Suppressor macrophage treated with lipopolysaccharide for 1 hour (primary cell): ENCODE measurements at regions not wholly inside any gene's neighbourhood (a gene's known extent, or its start where the extent isn't known, plus 50 kb on each side); places are given as distances from the start of the nearest gene placed in this dataset.

Experiments
- DNase-seq, 3 donors: peaks; one replicate each; pipeline ENCODE4 v3.0.0-alpha.2; 2020 to 2022

GRCh38 chr5:167442922-167443321 is 848.5 kb upstream of the WWC1 start:
- DNase-seq, result no peak

DNA sequence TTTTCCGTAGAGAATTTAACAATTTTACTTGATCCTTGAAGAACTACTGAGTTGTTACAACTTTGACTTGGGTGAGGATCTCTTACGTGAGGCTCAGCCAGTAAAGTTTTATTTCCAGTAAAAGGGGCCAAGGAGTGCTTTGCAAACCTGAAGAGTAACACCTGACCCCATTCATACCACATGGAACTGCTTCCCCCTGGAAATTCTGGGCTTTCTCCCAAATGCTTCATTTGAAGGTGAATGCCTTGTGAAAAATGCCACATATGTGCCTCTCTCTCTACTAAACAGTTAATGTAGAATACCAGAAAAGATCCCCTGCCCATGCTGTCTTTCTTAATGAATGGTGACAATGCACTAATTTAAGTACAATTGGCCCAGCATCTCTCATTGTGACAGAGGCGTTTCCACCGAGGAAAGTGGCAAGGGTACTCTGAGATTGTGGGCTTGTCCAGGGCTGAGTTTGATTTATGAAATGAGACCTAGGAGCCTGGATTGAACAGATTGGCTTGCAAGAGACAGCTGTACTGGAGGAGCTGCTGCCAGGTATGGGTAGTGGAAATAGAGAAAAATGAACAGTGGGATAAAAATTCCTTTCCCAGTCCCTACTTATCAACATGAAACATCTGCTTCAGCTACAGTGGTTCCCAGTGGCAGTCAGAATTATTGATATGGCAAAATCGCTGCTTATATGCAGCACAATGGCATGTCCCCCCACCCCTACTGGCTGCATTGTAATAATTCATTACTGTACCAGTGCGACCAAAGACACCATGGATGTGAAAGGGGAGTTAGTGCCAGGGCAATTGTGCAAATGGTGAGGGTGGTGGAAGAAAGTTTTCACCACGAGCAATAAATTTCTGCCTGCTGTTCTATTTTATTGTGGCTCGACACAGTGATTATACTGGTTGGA is 843.7 kb upstream of the WWC1 start:
- no peak for DNase-seq

- DNase-seq, result no peak
These were observed 843.1 kb upstream of the WWC1 start for GRCh38 chr5:167448376-167448775.

GRCh38 chr5:167451076-167451475 is 840.4 kb upstream of the WWC1 start:
- DNase-seq, result no peak

DNA sequence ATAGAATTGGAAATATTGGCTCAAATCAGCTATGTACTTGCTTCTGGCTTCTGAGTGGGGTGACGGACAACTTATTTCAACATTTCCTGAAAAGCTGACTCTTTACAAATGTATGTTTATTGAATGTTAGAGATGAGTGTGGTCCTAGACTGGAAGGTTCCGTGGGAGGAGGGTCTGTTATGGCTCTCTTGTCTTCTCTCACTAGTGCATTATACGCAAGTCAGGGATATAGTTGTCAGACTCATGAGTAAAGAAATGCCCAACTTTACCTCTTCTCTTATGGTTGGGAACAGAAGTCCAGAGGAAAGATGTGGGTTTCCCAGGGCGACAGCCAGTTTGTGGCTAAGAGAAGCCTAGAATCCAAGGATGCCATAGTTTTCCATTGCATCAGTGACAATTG is 839.3 kb upstream of the WWC1 start:
- DNase-seq, result no peak

GRCh38 chr5:167453246-167454030 is 838.0 kb upstream of the WWC1 start:
- DNase-seq, result no peak

DNA sequence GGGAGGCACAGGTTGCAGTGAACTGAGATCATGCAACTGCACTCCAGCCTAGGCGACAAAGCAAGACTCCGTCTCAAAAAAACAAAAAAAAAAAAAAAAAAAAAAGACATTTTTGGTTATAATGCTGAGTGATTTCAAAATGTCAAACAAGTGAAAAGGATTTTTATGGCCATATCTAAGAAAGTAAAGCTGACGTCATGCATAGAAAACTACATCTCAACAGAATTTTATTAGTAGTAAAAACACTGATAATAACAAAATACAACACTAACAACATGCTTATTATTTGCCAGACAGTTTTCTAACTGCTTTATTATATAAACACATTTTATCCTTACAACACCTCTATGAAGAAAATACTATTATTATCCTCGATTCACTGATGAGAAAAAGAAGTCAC is 833.0 kb upstream of the WWC1 start:
- DNase-seq, result no peak

DNA sequence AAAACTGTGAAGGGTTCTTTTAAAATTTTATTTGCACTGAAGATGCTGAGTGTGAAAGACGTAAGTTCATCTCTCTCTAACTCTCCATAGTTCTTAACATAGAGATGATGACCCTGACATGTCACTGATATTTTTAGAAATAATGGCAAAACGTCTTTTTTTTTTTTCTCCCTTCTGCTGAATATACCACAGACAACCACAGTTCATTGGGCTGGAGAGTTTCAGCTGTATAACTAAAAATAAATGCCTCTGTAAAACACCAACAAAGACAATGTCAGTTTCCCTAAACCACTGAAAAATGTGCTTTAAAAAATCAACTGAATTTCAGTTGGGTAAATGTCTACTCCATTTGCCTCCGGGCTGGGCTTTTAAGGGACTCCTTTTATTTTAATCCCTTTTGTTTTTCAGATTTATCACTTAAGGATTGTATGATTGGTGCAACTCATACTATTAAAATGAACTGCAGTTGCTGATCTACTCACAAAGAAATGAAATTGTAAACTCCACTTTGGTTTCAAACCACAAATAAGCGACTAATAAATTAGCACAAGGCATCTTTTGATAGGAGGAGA is 830.9 kb upstream of the WWC1 start:
- DNase-seq, result no peak

GRCh38 chr5:167463939-167464338 is 827.5 kb upstream of the WWC1 start:
- no peak for DNase-seq

DNA sequence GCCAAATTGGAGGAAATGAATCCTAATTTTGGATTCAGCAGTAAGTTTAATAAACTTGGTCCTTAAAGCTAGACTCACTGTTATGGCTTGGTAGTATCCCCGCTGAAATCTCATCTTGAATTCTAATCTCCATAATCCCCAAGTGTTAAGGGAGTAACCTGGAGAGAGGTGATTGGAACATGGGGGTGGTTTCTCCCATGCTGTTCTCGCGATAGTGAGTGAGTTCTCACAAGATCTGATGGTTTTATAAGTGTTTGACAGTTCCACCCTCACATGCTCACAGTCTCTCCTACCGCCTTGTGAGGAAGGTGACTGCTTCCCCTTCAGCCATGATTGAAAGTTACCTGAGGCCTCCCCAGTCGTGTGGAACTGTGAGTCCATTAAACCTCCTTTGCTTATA is 824.5 kb upstream of the WWC1 start:
- DNase-seq, result no peak

DNA sequence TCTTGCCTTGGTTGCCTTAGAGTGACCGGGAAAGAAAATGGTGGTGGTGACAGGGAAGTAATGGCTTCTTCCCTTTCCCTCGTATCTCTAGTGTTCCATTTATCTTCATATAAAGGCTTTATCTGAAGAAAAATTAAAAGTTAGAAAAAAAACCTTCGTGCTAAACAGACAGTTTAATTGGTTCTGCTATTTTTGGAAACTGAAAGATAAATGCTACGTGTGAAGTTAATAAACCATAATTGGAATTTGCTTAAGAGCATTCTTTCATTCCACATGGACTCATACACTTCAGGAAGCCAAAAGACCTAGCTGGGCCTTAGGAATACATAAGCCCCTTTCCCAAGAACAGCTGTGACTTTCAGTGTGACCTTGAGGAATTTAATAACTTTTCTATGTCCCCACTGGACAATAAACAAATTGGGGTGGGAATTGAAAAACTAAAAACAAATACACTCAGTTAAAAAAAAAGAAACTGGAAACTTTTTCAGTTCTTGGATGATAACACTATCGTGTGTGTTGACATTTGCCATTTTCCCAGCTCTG is 818.8 kb upstream of the WWC1 start:
- no peak for DNase-seq

GRCh38 chr5:167478188-167478587 is 813.3 kb upstream of the WWC1 start:
- DNase-seq, result no peak

DNA sequence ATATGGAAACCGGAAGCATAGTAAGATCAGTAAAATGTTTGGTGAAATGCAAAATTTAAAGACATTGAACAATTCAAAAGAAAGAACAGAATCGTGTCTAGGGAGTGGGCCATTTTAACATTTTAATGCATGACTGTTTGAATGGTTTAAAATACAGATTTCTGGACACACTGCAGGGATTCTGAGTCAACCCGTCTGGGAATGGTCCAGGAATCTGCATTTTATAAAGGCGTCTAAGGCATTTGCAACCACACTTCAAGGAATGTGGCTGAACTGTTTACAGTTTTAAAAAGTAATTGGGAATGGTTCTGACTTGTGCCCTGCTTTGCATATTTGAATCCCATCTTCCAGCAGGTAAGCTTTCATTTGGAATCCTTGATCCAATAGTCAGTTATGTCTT is 811.7 kb upstream of the WWC1 start:
- no peak for DNase-seq

GRCh38 chr5:167481345-167481744 is 810.1 kb upstream of the WWC1 start:
- DNase-seq, result no peak

DNA sequence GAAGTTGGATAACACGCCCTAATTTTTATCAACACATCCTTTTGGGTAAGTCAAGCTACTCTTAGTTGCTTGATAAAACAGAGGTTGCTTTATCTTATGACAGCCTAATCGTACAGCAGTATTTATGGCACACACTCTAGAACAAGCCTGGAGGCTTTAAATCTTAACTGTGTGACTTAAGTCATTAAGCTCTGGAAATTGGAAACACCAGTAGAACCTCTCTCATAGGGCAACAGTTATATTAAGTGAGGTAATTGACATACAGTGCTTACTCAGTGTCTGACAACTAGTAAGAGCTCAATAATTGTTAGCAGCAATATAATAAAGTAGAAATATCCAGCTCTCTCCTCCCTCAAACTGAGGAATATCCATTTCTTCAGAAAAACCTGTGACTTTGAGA is 808.9 kb upstream of the WWC1 start:
- DNase-seq, result no peak

- no peak for DNase-seq
These were observed 806.2 kb upstream of the WWC1 start for GRCh38 chr5:167485061-167485774.

GRCh38 chr5:167488371-167488770 is 803.1 kb upstream of the WWC1 start:
- no peak for DNase-seq

- peak in 1 of 3 donors; percentile 0 for DNase-seq
These were observed 802.2 kb upstream of the WWC1 start for GRCh38 chr5:167489202-167489601.

DNA sequence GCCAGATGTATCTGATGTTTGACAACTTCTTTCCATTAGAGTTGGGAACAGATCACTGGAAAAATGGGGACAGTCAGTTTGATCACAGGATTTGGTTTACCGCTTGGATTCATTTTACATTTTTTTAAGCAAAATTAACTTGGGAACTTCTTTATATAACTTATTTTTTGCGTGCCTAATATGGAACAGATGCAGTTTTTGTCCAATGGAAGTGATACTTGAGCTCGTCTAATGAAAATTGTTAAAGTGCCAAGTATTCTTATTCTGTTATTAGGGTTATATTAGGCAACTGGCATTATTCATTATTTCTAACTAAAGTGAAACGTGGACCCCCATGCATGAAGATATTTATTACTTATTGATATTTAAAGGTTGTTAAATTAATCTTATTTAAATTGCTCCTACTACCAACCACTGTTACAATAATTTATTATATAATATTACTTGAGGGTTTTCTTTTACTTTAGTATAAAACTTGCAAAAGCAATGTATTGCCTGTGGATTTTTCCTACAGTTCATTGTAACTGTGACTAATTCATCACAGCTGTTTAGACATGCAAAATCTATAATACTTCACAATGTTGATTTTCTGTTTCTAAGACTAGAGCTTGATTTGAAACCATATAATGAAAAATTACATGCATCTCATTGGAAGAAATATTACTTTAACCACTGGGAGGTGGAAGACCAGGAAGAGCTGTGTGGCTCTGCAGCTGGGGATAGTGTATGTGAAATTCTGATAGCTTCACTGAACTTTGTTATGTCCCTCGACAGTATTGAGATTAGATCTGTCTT is 787.3 kb upstream of the WWC1 start:
- DNase-seq, result no peak

- no peak for DNase-seq
These were observed 783.8 kb upstream of the WWC1 start for GRCh38 chr5:167507463-167508233.

- DNase-seq, result no peak
These were observed 782.4 kb upstream of the WWC1 start for GRCh38 chr5:167509076-167509475.
